Endothelial cell of umbilical vein (primary cell): ENCODE measurements at regions not wholly inside any gene's neighbourhood (a gene's known extent, or its start where the extent isn't known, plus 50 kb on each side); places are given as distances from the start of the nearest gene placed in this dataset.

ENCODE experiments used
- BruUV-seq: library from RNA; stranded (reverse); fragments of 400-500 nt; replicated peaks from 2 replicates; lab custom pipeline; 2021; lab: Mats Ljungman, UMichigan
- CTCF ChIA-PET: fragments of 300-600, 350-600 bp; sonication (Branson Sonifier 250); formaldehyde crosslinking; loops from one replicate; lab custom pipeline; 2021; ENCODE audit warnings: antibody characterized with exemption, inconsistent platforms; lab: Charles Lee
- POLR2A ChIA-PET: fragments of 300-600, 350-600 bp; sonication (Branson Sonifier 250); formaldehyde crosslinking; loops from one replicate; lab custom pipeline; 2021; ENCODE audit warnings: antibody characterized with exemption, inconsistent platforms; lab: Charles Lee
- DNase-seq: peaks from one replicate; pipeline ENCODE4 v3.0.0-alpha.2; 2011; ENCODE audit warnings: low read depth, low spot score
- FAIRE-seq: peaks from 2 replicates; lab custom pipeline; 2011; peaks lifted over from hg19 to GRCh38; lab: Jason Lieb, UNC
- H2AFZ ChIP-seq: 2 replicates; pipeline ENCODE4 v1.6.0; 2012; ENCODE audit warnings: low read depth, low read length, control low read depth, inconsistent platforms
- H3K27ac ChIP-seq: 2 replicates; pipeline ENCODE4 v1.5.1; 2011; ENCODE audit warnings: low read depth, mild to moderate bottlenecking, control low read depth, low read length, moderate library complexity; ENCODE audit not compliant: insufficient read depth
- H3K27me3 ChIP-seq, 2 experiments: 2 replicates each; pipeline versions ENCODE4 v1.6.0 to v1.6.1; 2011; ENCODE audit warnings: low read length in 2 of 2, mixed read lengths in 1 of 2; ENCODE audit not compliant: control insufficient read depth in 2 of 2, insufficient read depth in 2 of 2
- H3K36me3 ChIP-seq, 2 experiments: 2 replicates in 1 of 2; 3 replicates in 1 of 2; pipeline ENCODE4 v1.5.1; 2011; ENCODE audit warnings: low read length in 2 of 2, mild to moderate bottlenecking in 1 of 2, moderate library complexity in 1 of 2; ENCODE audit not compliant: control insufficient read depth in 2 of 2, insufficient read depth in 2 of 2; ENCODE audit errors: extremely low read depth in 1 of 2
- H3K4me1 ChIP-seq: 3 replicates; pipeline ENCODE4 v1.5.1; 2011; ENCODE audit warnings: mild to moderate bottlenecking, low read length; ENCODE audit not compliant: control insufficient read depth, insufficient read depth; ENCODE audit errors: extremely low read depth
- H3K4me2 ChIP-seq: 2 replicates; pipeline ENCODE4 v1.6.1; 2011; ENCODE audit warnings: low read length, control low read depth, mixed read lengths; ENCODE audit not compliant: insufficient read depth
- H3K4me3 ChIP-seq, 3 experiments: fragments of 200-600 bp in 1 of 3; sonication (generic), shearing (Covaris generic) in 1 of 3; replicated peaks in 1 of 3; 2 replicates each; pipeline ENCODE4 v1.5.1; 2011 to 2016; ENCODE audit warnings: control low read depth in 3 of 3, low read length in 3 of 3, mild to moderate bottlenecking in 2 of 3, inconsistent platforms in 1 of 3, low read depth in 1 of 3, moderate library complexity in 1 of 3; ENCODE audit not compliant: insufficient read depth in 1 of 3
- H3K79me2 ChIP-seq: 2 replicates; pipeline ENCODE4 v1.6.0; 2012; ENCODE audit warnings: low read length, inconsistent platforms; ENCODE audit not compliant: control insufficient read depth, insufficient read depth
- H3K9ac ChIP-seq: replicated peaks from 2 replicates; pipeline ENCODE3; 2011; ENCODE audit warnings: low read length, control low read depth; ENCODE audit not compliant: insufficient read depth; ENCODE audit errors: extremely low read depth
- H3K9me1 ChIP-seq: replicated peaks from 3 replicates; pipeline ENCODE4 v1.6.0; 2011; ENCODE audit warnings: mild to moderate bottlenecking, low read length; ENCODE audit not compliant: control insufficient read depth, insufficient read depth; ENCODE audit errors: extremely low read depth
- H3K9me3 ChIP-seq: replicated peaks from 2 replicates; pipeline ENCODE4 v1.5.1; 2012; ENCODE audit warnings: low read length, inconsistent platforms; ENCODE audit not compliant: control insufficient read depth, insufficient read depth
- H4K20me1 ChIP-seq: replicated peaks from 2 replicates; pipeline ENCODE3; 2011; ENCODE audit warnings: mild to moderate bottlenecking, low read length; ENCODE audit not compliant: control insufficient read depth, insufficient read depth; ENCODE audit errors: extremely low read depth
- CTCF ChIP-seq, 2 donors: IDR thresholded peaks; 1 replicate in 1 of 2; 2 replicates in 1 of 2; pipeline ENCODE4 v1.5.1; 2011; ENCODE audit warnings: low read length in 2 of 2, mild to moderate bottlenecking in 2 of 2, moderate library complexity in 2 of 2, control low read depth in 1 of 2, inconsistent platforms in 1 of 2, low read depth in 1 of 2; ENCODE audit not compliant: insufficient read depth in 1 of 2; ENCODE audit errors: extremely low read depth in 1 of 2
- EZH2 ChIP-seq: IDR thresholded peaks from 2 replicates; pipeline ENCODE4 v1.6.1; 2012; ENCODE audit warnings: borderline replicate concordance, low read depth, mild to moderate bottlenecking, moderate library complexity, low read length, inconsistent platforms; ENCODE audit not compliant: severe bottlenecking
- FOS ChIP-seq: IDR thresholded peaks from 2 replicates; pipeline ENCODE4 v1.6.1; 2011; ENCODE audit warnings: mild to moderate bottlenecking, low read length, moderate library complexity, borderline replicate concordance; ENCODE audit not compliant: insufficient read depth
- GATA2 ChIP-seq: IDR thresholded peaks from 2 replicates; pipeline ENCODE4 v1.7.0; 2011; ENCODE audit warnings: low read depth, mild to moderate bottlenecking, moderate library complexity, mixed read lengths, low read length; ENCODE audit not compliant: insufficient read length, insufficient read depth
- JUN ChIP-seq: IDR thresholded peaks from 2 replicates; pipeline ENCODE4 v1.6.1; 2011; ENCODE audit warnings: borderline replicate concordance, low read depth; ENCODE audit not compliant: insufficient read length, insufficient read depth
- MAX ChIP-seq: IDR thresholded peaks from 2 replicates; pipeline ENCODE4 v1.6.1; 2011; ENCODE audit not compliant: insufficient read depth, insufficient read length
- MYC ChIP-seq: IDR thresholded peaks from one replicate; pipeline ENCODE4 v1.6.1; 2011; ENCODE audit warnings: mild to moderate bottlenecking, low read depth, low read length
- POLR2A ChIP-seq: IDR thresholded peaks from 2 replicates; pipeline ENCODE4 v1.6.1; 2012; ENCODE audit warnings: low read depth, mild to moderate bottlenecking, control low read depth, low read length
- POLR2AphosphoS5 ChIP-seq: IDR thresholded peaks from 2 replicates; pipeline ENCODE4 v1.6.1; 2012; ENCODE audit warnings: low read depth, mild to moderate bottlenecking, control low read depth, low read length, moderate library complexity; ENCODE audit not compliant: insufficient read depth
- dilution Hi-C: fragments of 300-500 bp; cut with MboI; formaldehyde crosslinking; loops from one replicate; pipeline ENCODE4 v1.15.0; 2019; ENCODE audit warnings: low sequenced_read_pairs; ENCODE audit not compliant: extremely low pct_ligation_motif_present
- intact Hi-C: fragments of 100-400 bp; cut with micrococcal nuclease; formaldehyde crosslinking; loops from one replicate; pipeline ENCODE4 v1.10.0; 2022

GRCh38 chr5:85140471-85140870 lies 755.8 kb upstream of the EDIL3 start:
- no TSS peak for BruUV-seq
- no peak for DNase-seq

More at GRCh38 chr5:85140471-85140870, 755.8 kb upstream of the EDIL3 start:
- H3K4me2 ChIP-seq, result no peak overlapping the region
- H2AFZ ChIP-seq, result no peak overlapping the region
- no peak for FAIRE-seq
- no peaks in the 10 kb centered on the region for H3K27me3 ChIP-seq
- TF ChIP-seq EZH2 (no peak), GATA2 (no peak), MYC (no peak), POLR2AphosphoS5 (no peak), FOS (no peak), MAX (no peak), JUN (no peak), CTCF (IDR thresholded peaks at IDR 0.05; ENCODE audit: extremely low read depth in 1 of 2, insufficient read depth in 1 of 2, low read depth in 1 of 2, low read length in 2 of 2) (no peak), POLR2A (no peak)
- ChIA-PET POLR2A (no interaction called here), CTCF (no interaction called here)
- no peak overlapping the region for H3K27ac ChIP-seq
- H3K4me1 ChIP-seq, result no peaks in the 10 kb centered on the region
- no peaks in the 10 kb centered on the region for H3K9me3 ChIP-seq
- no peak overlapping the region for H3K9ac ChIP-seq
- no peaks in the 10 kb centered on the region for H3K36me3 ChIP-seq
- no peaks in the 10 kb centered on the region for H3K9me1 ChIP-seq
- H4K20me1 ChIP-seq, result no peaks in the 10 kb centered on the region
- intact Hi-C loops (no loop called here), dilution Hi-C loops (no loop called here)
- H3K79me2 ChIP-seq, result no peaks in the 10 kb centered on the region
- no peak overlapping the region for H3K4me3 ChIP-seq
